ENCODE measurements at regions not wholly inside any gene's neighbourhood (a gene's known extent, or its start where the extent isn't known, plus 50 kb on each side); places are given as distances from the start of the nearest gene placed in this dataset.

GRCh38 chr6:1479095-1479494 is 89.7 kb downstream of the FOXF2 start:
- TF ChIP-seq CTCF (conservative IDR thresholded peaks at IDR 0.05) (no peak), EZH2 (IDR thresholded peaks at IDR 0.05; ENCODE audit: low read depth) (no peak)

Measured in PC-9 (cell line).